Fibroblast of pulmonary artery (primary cell): ENCODE measurements at regions not wholly inside any gene's neighbourhood (a gene's known extent, or its start where the extent isn't known, plus 50 kb on each side); places are given as distances from the start of the nearest gene placed in this dataset.

Experiments
- DNase-seq: peaks from one replicate; pipeline ENCODE4 v3.0.0-alpha.2; 2010; ENCODE audit warnings: low read depth
- H3K4me3 ChIP-seq: replicated peaks from 2 replicates; pipeline ENCODE4 v1.5.1; 2011; ENCODE audit warnings: low read depth, mild to moderate bottlenecking, control low read depth, low read length, moderate library complexity
- CTCF ChIP-seq: IDR thresholded peaks from 2 replicates; pipeline ENCODE4 v1.5.1; 2011; ENCODE audit warnings: mild to moderate bottlenecking, control low read depth, low read length, inconsistent platforms; ENCODE audit errors: missing control alignments

GRCh38 chr22:48577014-48577690 lies 1250.5 kb downstream of the BRD1 start:
- H3K4me3 ChIP-seq, result no peak overlapping the region
- TF ChIP-seq CTCF, result no peak
- no peak for DNase-seq

GRCh38 chr22:48576333-48577013 lies 1251.2 kb downstream of the BRD1 start:
- no peak for DNase-seq
- TF ChIP-seq CTCF, result no peak
- H3K4me3 ChIP-seq, result no peak overlapping the region

DNA sequence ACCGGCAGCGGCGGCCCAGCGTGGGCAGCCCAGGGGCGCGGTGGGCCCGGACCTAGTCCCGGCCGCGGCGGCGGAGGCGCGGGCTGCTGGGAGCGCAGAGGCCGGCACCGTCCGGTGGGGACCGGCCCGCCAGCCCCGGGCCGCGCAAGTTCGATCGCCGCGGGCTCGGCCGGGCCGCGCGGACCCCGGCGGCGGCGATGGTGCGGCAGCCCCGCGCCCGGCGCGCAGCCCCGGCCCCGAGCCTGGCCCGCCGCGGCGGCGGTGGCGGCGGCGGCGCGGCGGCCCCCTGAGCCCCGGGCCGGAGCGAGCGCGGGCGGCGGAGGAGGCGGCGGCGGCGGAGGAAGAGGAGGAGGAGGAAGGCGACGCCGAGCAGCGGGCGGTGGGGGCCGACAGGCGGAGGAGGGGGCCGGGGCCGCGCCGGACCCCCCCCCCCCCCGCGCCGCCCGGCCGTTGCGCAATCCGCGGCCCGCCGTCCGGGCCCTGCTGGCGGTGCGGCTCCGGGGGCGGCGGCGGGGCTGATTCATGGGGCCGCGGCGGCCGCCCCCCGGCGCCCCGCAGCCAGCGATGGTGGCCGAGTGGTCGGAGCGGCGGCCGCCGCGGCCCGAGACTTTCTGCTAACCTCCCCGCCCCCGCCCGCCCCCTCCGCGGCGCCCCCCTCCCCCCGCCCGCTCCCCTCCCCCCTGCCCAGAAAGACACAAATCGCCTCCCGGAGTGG lies 1251.9 kb downstream of the BRD1 start:
- no peak for DNase-seq
- no peak for TF ChIP-seq CTCF
- H3K4me3 ChIP-seq, result no peak overlapping the region

DNA sequence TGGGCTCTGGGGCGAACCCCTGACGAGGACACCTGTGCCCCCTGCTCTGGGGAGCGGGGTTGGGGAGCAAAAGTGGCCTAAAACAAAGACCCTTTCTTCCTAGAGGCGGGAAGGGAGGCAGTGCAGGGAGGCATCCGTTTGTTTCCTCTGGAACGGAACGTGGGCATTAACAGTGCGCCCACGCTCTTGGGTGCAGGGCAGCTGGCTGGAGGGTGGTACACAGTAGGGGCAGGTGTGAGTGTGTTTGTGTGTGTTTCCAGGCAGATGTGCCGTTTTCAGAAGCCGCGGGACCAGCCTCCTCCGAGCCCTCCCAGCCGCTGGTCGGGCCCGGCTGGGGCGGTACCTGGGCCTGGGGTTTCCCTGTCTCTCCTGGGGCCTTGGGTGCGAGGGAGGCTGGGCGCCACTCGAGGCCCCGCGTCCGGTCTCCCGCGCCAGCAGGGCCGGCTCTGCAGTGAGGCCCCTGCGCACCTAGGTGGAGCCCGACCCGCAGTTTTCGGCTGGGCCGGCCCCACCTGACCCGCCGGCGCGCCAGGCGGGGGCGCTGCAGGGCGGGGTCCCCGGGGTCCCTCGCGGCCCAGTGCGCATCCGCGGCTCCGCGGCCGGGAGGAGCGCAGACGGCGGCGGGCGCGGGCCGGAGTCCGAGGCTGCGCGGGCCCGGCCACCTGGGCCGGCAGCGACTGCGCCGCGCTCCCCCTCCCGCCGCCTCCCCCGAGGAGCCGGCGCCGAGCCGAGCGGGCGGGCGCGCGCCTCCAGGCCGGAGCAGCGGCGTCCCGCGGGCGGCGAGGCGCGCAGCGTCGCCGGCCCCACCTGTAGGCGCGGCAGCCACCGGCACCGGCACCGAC lies 1252.7 kb downstream of the BRD1 start:
- no peak for TF ChIP-seq CTCF

GRCh38 chr22:48573766-48574165 lies 1253.9 kb downstream of the BRD1 start:
- TF ChIP-seq CTCF, result no peak
- no peak overlapping the region for H3K4me3 ChIP-seq

More for the DNA sequence above, 1252.7 kb downstream of the BRD1 start:
- no peak overlapping the region for H3K4me3 ChIP-seq
- DNase-seq, result peak; percentile 3

DNA sequence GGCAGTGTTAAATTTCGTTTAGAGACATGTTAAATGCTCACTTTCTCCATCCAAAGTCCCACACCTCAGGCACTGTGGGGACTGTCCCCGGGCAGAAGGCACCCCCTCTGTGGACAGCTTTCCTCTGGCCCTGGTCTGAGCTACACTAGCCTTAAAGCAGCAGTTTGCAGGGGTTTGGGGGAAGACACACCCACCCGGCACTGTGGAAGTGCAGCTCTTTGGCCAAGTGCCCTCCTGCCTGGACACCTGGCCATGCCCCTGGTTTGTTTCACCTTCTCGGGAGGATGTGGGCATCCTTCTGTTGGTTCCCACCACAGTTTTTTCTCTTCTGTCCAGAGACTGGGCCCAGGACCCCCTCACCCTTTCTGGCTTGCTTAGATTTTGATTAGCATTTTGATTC lies 1254.7 kb downstream of the BRD1 start:
- no peak for DNase-seq
- TF ChIP-seq CTCF, result no peak
- H3K4me3 ChIP-seq, result no peak overlapping the region

More at GRCh38 chr22:48573766-48574165, 1253.9 kb downstream of the BRD1 start:
- no peak for DNase-seq
